ENCODE measurements at regions not wholly inside any gene's neighbourhood (a gene's known extent, or its start where the extent isn't known, plus 50 kb on each side); places are given as distances from the start of the nearest gene placed in this dataset.

- no peak for TF ChIP-seq EZH2phosphoT487 (IDR thresholded peaks at IDR 0.05; ENCODE audit: borderline replicate concordance, low read length)
- TF ChIP-seq CTCF (conservative IDR thresholded peaks at IDR 0.05; ENCODE audit: low read depth, low read length): no peak
These were observed 861.6 kb downstream of the METTL15 start for GRCh38 chr11:28969832-28970231.
